ENCODE measurements at regions not wholly inside any gene's neighbourhood (a gene's known extent, or its start where the extent isn't known, plus 50 kb on each side); places are given as distances from the start of the nearest gene placed in this dataset.

GRCh38 chr12:131375972-131376345 lies 334.9 kb upstream of the SFSWAP start:
- H2AFZ ChIP-seq (ENCODE audit: control insufficient read depth, low read length) = no peak overlapping the region
- FAIRE-seq (no peak), DNase-seq (ENCODE audit: low read depth, low spot score) (no peak)
- no peaks in the 10 kb centered on the region for H3K36me3 ChIP-seq (ENCODE audit: control insufficient read depth in 2 of 2, extremely low read depth in 1 of 2, insufficient read depth in 2 of 2, low read length in 2 of 2)
- dilution Hi-C loops (cut with MboI; ENCODE audit: extremely low pct_ligation_motif_present, low sequenced_read_pairs) = no loop called here
- no peaks in the 10 kb centered on the region for H3K27me3 ChIP-seq (ENCODE audit: control insufficient read depth, extremely low read depth, insufficient read depth, low read length)
- H3K27ac ChIP-seq (ENCODE audit: control insufficient read depth, insufficient read depth, low read length) = no peak overlapping the region
- H3K9me1 ChIP-seq (ENCODE audit: control insufficient read depth, extremely low read depth, insufficient read depth, low read length) = no peaks in the 10 kb centered on the region
- no peaks in the 10 kb centered on the region for H3K4me1 ChIP-seq (ENCODE audit: control insufficient read depth, extremely low read depth, insufficient read depth, low read length)
- H3K79me2 ChIP-seq (ENCODE audit: control insufficient read depth, insufficient read depth, low read length) = no peaks in the 10 kb centered on the region
- H3K4me3 ChIP-seq (ENCODE audit: control insufficient read depth in 2 of 3, extremely low read depth in 1 of 3, insufficient read depth in 2 of 3, low read depth in 1 of 3, low read length in 3 of 3) = no peak overlapping the region
- TF ChIP-seq CTCF (optimal IDR thresholded peaks at IDR 0.05 in 1 of 3, IDR thresholded peaks at IDR 0.05 in 1 of 3, conservative IDR thresholded peaks at IDR 0.05 in 1 of 3; ENCODE audit: extremely low read depth in 1 of 3, insufficient read depth in 2 of 3, low read length in 3 of 3) = no peak
- TF ChIP-seq EZH2 (IDR thresholded peaks at IDR 0.05; ENCODE audit: low read length) = no peak
- no peaks in the 10 kb centered on the region for H3K9me3 ChIP-seq (ENCODE audit: control insufficient read depth, low read depth, low read length)
- no peak overlapping the region for H3K9ac ChIP-seq (ENCODE audit: control insufficient read depth, extremely low read depth, insufficient read depth, low read length)
- no peak overlapping the region for H3K4me2 ChIP-seq (ENCODE audit: control insufficient read depth, extremely low read depth, insufficient read depth, low read depth, low read length)
- no peaks in the 10 kb centered on the region for H4K20me1 ChIP-seq (ENCODE audit: control insufficient read depth, extremely low read depth, insufficient read depth, low read length)

GRCh38 chr12:131378176-131378842 lies 332.6 kb upstream of the SFSWAP start:
- no peak for TF ChIP-seq CTCF (optimal IDR thresholded peaks at IDR 0.05 in 1 of 3, IDR thresholded peaks at IDR 0.05 in 1 of 3, conservative IDR thresholded peaks at IDR 0.05 in 1 of 3; ENCODE audit: extremely low read depth in 1 of 3, insufficient read depth in 2 of 3, low read length in 3 of 3)
- TF ChIP-seq EZH2 (IDR thresholded peaks at IDR 0.05; ENCODE audit: low read length) = no peak
- no peaks in the 10 kb centered on the region for H3K4me1 ChIP-seq (ENCODE audit: control insufficient read depth, extremely low read depth, insufficient read depth, low read length)
- no peaks in the 10 kb centered on the region for H3K9me1 ChIP-seq (ENCODE audit: control insufficient read depth, extremely low read depth, insufficient read depth, low read length)
- H3K36me3 ChIP-seq (ENCODE audit: control insufficient read depth in 2 of 2, extremely low read depth in 1 of 2, insufficient read depth in 2 of 2, low read length in 2 of 2) = no peaks in the 10 kb centered on the region
- H3K9me3 ChIP-seq (ENCODE audit: control insufficient read depth, low read depth, low read length) = no peaks in the 10 kb centered on the region
- no peak overlapping the region for H3K4me2 ChIP-seq (ENCODE audit: control insufficient read depth, extremely low read depth, insufficient read depth, low read depth, low read length)
- H3K27me3 ChIP-seq (ENCODE audit: control insufficient read depth, extremely low read depth, insufficient read depth, low read length) = no peaks in the 10 kb centered on the region
- dilution Hi-C loops (cut with MboI; ENCODE audit: extremely low pct_ligation_motif_present, low sequenced_read_pairs) = no loop called here
- H3K9ac ChIP-seq (ENCODE audit: control insufficient read depth, extremely low read depth, insufficient read depth, low read length) = no peak overlapping the region
- no peak overlapping the region for H3K4me3 ChIP-seq (ENCODE audit: control insufficient read depth in 2 of 3, extremely low read depth in 1 of 3, insufficient read depth in 2 of 3, low read depth in 1 of 3, low read length in 3 of 3)
- H4K20me1 ChIP-seq (ENCODE audit: control insufficient read depth, extremely low read depth, insufficient read depth, low read length) = no peaks in the 10 kb centered on the region
- no peak overlapping the region for H3K27ac ChIP-seq (ENCODE audit: control insufficient read depth, insufficient read depth, low read length)
- no peak for FAIRE-seq
- no peak for DNase-seq (ENCODE audit: low read depth, low spot score)
- no peaks in the 10 kb centered on the region for H3K79me2 ChIP-seq (ENCODE audit: control insufficient read depth, insufficient read depth, low read length)
- H2AFZ ChIP-seq (ENCODE audit: control insufficient read depth, low read length) = no peak overlapping the region

Data from keratinocyte (primary cell).